NCI-H1417 treated with DMSO at 0.1 percent for 48 hours (cell line): ENCODE measurements at regions not wholly inside any gene's neighbourhood (a gene's known extent, or its start where the extent isn't known, plus 50 kb on each side); places are given as distances from the start of the nearest gene placed in this dataset.

Experiments
- DNase-seq: peaks from one replicate; lab custom pipeline; 2025; lab: John Stamatoyannopoulos, UW

DNA sequence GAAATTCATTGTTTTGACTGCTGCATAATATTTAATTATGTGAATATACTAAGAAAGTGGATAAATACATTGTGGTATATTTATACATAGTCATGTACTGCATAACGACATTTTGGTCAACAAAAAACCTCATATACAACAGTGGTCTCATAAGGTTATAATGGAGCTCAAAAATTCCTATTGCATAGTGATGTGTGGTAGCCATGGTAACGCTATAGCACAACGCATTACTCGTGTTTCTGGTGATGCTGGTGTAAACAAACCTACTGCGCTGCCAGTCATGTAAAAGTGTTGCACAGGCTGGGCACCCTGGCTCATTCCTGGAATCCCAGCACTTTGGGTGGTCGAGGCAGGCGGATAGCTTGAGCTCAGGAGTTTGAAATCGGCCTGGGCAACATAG is 52.6 kb upstream of the NHLH2 start:
- DNase-seq = no peak

- no peak for DNase-seq
Measured at GRCh38 chr1:115898020-115898419, 57.1 kb upstream of the NHLH2 start.

- DNase-seq = no peak
Measured at GRCh38 chr1:115900856-115901255, 59.9 kb upstream of the NHLH2 start.

- DNase-seq = no peak
Measured at GRCh38 chr1:115906627-115907026, 65.7 kb upstream of the NHLH2 start.

- no peak for DNase-seq
Measured at GRCh38 chr1:115907092-115907491, 66.2 kb upstream of the NHLH2 start.

- DNase-seq = no peak
Measured at GRCh38 chr1:115908565-115909274, 67.6 kb upstream of the SLC22A15 start.

- DNase-seq = no peak
Measured at GRCh38 chr1:115910231-115910630, 66.1 kb upstream of the SLC22A15 start.

GRCh38 chr1:115911294-115911693 is 65.0 kb upstream of the SLC22A15 start:
- DNase-seq = no peak

DNA sequence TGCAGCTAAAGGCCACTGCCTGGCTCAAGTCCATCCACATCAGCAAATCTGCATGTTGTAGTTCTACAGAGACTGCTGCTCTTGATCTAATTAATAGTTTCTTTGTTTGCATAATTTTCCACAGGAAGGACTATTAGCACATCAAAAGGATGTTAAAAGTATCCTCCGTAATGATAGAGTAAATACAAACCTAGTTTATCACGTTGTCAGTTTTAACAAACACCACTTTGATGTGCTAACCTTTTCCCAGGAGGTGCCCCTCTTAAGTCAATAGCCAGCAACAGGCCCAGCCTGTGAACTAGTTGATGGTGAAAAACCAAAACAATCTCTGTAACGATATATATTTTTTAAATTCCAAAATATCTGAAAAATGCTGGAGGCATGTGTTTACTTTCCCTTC is 64.2 kb upstream of the SLC22A15 start:
- peak; percentile 12 for DNase-seq

- DNase-seq = no peak
Measured at GRCh38 chr1:115922801-115923200, 53.5 kb upstream of the SLC22A15 start.

DNA sequence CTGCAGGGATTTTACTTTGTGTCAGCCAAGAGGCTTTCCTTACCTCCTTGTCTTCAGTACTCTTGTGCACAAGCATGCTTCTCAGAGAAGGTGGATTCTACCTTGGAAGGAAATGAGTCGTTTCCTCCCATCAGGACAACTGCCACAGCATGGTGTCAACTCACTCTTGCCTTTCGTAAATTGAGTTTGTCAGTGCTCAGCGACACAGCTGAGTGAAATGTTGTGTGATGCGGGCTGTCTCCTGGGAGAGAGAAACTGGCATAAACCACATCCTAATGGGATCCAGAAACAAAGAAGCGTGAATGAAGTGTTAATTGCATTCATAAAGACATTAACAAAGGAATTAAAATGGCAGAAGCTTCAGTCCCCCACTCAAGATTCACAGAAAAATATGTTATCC is 51.5 kb upstream of the SLC22A15 start:
- no peak for DNase-seq

DNA sequence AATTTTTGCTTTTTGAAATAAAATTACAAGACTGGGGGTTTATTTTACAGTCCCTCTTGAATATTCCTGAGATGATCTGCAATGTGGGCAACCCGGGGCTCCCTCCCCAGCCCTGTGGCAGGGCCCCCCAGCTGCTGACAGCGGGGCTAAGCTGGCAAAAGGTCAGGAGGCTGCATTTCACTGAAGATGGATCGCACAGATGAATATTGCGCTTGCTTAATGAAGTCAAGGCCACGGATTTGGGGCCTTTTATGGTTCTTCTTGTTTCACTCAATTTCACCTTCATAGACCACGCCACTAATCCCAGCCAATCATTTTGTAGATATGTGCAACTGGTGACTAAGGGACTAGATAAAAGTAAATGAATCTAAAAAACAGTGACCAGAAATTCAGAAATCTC is 50.8 kb upstream of the SLC22A15 start:
- no peak for DNase-seq
